Cardiac muscle cell (in vitro differentiated cells and primary cell): ENCODE measurements at regions not wholly inside any gene's neighbourhood (a gene's known extent, or its start where the extent isn't known, plus 50 kb on each side); places are given as distances from the start of the nearest gene placed in this dataset.
A peak's percentile ranks its signal among the peaks of the same experiment; 100 is the strongest.

Experiments used
- DNase-seq, 2 donors: peaks; one replicate each; pipeline versions ENCODE4 v3.0.0 to v3.0.0-alpha.2; 2010 to 2017; ENCODE audit warnings: low read depth in 1 of 2, low spot score in 1 of 2
- H3K27ac ChIP-seq: fragments of 200-600 bp; sonication (generic); 2 replicates; pipeline ENCODE4 v1.5.1; 2016
- H3K27me3 ChIP-seq: fragments of 200-600 bp; sonication (generic); 2 replicates; pipeline ENCODE4 v1.6.0; 2016; ENCODE audit warnings: control low read depth
- H3K36me3 ChIP-seq: fragments of 200-600 bp; sonication (generic); 2 replicates; pipeline ENCODE4 v1.5.1; 2016; ENCODE audit warnings: control low read depth
- H3K4me1 ChIP-seq: fragments of 200-600 bp; sonication (generic); 2 replicates; pipeline ENCODE4 v1.8.1; 2017; ENCODE audit warnings: low read depth, mild to moderate bottlenecking, mixed run types
- H3K4me3 ChIP-seq: fragments of 200-600 bp; sonication (generic); 2 replicates; pipeline ENCODE4 v1.5.1; 2016; ENCODE audit warnings: mild to moderate bottlenecking
- H3K9me3 ChIP-seq: fragments of 200-600 bp; sonication (generic); 2 replicates; pipeline ENCODE4 v1.5.1; 2017; ENCODE audit warnings: low read depth, mild to moderate bottlenecking, control low read depth
- CTCF ChIP-seq: IDR thresholded peaks from 2 replicates; pipeline ENCODE4 v1.5.1; 2012; ENCODE audit warnings: low read depth, mild to moderate bottlenecking, low read length

GRCh38 chr3:82939491-82940097 is 1178.1 kb upstream of the GBE1 start:
- no peaks in the 10 kb centered on the region for H3K4me1 ChIP-seq
- peak in 1 of 2 donors; percentile 30 for DNase-seq
- H3K4me3 ChIP-seq, result no peak overlapping the region
- no peaks in the 10 kb centered on the region for H3K9me3 ChIP-seq
- no peaks in the 10 kb centered on the region for H3K36me3 ChIP-seq
- H3K27ac ChIP-seq, result no peak overlapping the region
- TF ChIP-seq CTCF, result no peak
- H3K27me3 ChIP-seq, result no peaks in the 10 kb centered on the region

- Histone ChIP-seq H3K27me3 (no peaks in the 10 kb centered on the region), H3K27ac (no peak overlapping the region), H3K36me3 (no peaks in the 10 kb centered on the region), H3K9me3 (no peaks in the 10 kb centered on the region), H3K4me1 (no peaks in the 10 kb centered on the region), H3K4me3 (no peak overlapping the region)
- DNase-seq, result no peak
- TF ChIP-seq CTCF, result no peak
These were observed 1177.4 kb upstream of the GBE1 start for GRCh38 chr3:82938821-82939328.

GRCh38 chr3:82927309-82928253 is 1166.1 kb upstream of the GBE1 start:
- H3K36me3 ChIP-seq, result no peaks in the 10 kb centered on the region
- H3K4me3 ChIP-seq, result no peak overlapping the region
- H3K9me3 ChIP-seq, result no peaks in the 10 kb centered on the region
- H3K27ac ChIP-seq, result no peak overlapping the region
- TF ChIP-seq CTCF, result no peak
- no peaks in the 10 kb centered on the region for H3K27me3 ChIP-seq
- H3K4me1 ChIP-seq, result no peaks in the 10 kb centered on the region
- DNase-seq, result no peak

- Histone ChIP-seq H3K9me3 (no peaks in the 10 kb centered on the region), H3K4me3 (no peak overlapping the region), H3K36me3 (no peaks in the 10 kb centered on the region), H3K27me3 (no peaks in the 10 kb centered on the region), H3K4me1 (no peaks in the 10 kb centered on the region), H3K27ac (no peak overlapping the region)
- DNase-seq, result no peak
- TF ChIP-seq CTCF, result no peak
These were observed 1129.6 kb upstream of the GBE1 start for GRCh38 chr3:82891028-82891427.

GRCh38 chr3:82883072-82883471 is 1121.6 kb upstream of the GBE1 start:
- no peak for TF ChIP-seq CTCF
- H3K36me3 ChIP-seq, result no peaks in the 10 kb centered on the region

More at GRCh38 chr3:82883072-82883471, 1121.6 kb upstream of the GBE1 start:
- Histone ChIP-seq H3K27ac (no peak overlapping the region), H3K4me3 (no peak overlapping the region), H3K4me1 (no peaks in the 10 kb centered on the region), H3K9me3 (no peaks in the 10 kb centered on the region), H3K27me3 (no peaks in the 10 kb centered on the region)
- no peak for DNase-seq
